ENCODE measurements at regions not wholly inside any gene's neighbourhood (a gene's known extent, or its start where the extent isn't known, plus 50 kb on each side); places are given as distances from the start of the nearest gene placed in this dataset.

DNA sequence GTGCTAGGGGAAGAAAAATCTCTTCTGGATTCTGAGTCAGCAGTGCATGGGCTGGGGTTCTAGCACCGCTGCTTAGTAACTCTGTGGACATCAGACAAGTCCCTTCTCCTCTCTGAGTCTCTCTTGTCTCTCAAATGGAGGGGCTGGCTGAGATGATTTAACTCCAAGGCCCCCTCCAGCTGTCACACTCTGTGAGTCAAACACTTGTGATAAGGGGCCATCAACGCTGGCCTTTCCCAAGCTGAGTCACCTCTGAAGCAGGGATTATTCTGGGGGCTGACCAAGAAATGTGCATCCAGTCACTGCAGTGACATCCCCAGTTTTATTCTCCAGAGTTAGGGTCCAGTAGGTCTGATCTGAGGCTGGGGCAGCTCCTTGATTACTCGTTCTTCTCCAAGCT lies 110.4 kb upstream of the ZNF462 start:
- H3K27me3 ChIP-seq, result no peaks in the 10 kb centered on the region
- no peaks in the 10 kb centered on the region for H3K9me3 ChIP-seq
- TF ChIP-seq, protein P1, sequence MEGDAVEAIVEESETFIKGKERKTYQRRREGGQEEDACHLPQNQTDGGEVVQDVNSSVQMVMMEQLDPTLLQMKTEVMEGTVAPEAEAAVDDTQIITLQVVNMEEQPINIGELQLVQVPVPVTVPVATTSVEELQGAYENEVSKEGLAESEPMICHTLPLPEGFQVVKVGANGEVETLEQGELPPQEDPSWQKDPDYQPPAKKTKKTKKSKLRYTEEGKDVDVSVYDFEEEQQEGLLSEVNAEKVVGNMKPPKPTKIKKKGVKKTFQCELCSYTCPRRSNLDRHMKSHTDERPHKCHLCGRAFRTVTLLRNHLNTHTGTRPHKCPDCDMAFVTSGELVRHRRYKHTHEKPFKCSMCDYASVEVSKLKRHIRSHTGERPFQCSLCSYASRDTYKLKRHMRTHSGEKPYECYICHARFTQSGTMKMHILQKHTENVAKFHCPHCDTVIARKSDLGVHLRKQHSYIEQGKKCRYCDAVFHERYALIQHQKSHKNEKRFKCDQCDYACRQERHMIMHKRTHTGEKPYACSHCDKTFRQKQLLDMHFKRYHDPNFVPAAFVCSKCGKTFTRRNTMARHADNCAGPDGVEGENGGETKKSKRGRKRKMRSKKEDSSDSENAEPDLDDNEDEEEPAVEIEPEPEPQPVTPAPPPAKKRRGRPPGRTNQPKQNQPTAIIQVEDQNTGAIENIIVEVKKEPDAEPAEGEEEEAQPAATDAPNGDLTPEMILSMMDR (IDR thresholded peaks at IDR 0.05), result no peak
- TF ChIP-seq POLR2A (IDR thresholded peaks at IDR 0.05), result no peak
- H3K27ac ChIP-seq, result no peak overlapping the region
- no peak overlapping the region for H3K4me3 ChIP-seq
- DNase-seq, result no peak
- peaks cover 0 to 7% (median 0%) of the 10 kb centered on the region in 4 donors for H3K4me1 ChIP-seq
- H3K36me3 ChIP-seq, result no peaks in the 10 kb centered on the region

DNA sequence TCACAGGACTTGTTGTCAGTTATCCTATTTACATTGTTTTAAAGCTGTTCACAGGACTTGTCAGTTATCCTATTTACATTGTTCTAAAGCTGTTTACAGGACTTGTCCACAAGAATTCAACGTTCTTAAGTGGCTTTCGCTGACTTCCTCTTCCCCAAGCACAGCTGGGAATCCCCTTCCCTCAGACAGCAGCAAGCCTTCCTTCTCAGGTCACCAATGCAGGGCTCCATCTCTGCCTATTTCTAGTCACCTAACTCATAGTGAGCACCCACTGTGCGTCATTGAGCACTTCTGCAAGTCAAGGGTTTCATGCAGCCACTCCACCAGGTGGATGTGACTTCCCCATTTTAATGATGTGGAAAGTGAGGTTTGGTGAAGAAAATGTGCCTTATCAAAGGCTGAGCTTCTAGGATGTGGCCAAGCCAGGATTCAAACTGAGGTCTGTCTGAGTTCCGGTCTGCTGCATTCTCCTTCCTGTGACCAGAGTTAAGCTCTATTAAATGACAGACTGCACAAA lies 109.8 kb upstream of the ZNF462 start:
- Histone ChIP-seq H3K36me3 (no peaks in the 10 kb centered on the region), H3K27ac (no peak overlapping the region), H3K4me3 (no peak overlapping the region), H3K27me3 (no peaks in the 10 kb centered on the region), H3K4me1 (peaks cover 0 to 7% (median 0%) of the 10 kb centered on the region in 4 donors), H3K9me3 (no peaks in the 10 kb centered on the region)
- TF ChIP-seq POLR2A (IDR thresholded peaks at IDR 0.05), result no peak
- DNase-seq, result no peak

DNA sequence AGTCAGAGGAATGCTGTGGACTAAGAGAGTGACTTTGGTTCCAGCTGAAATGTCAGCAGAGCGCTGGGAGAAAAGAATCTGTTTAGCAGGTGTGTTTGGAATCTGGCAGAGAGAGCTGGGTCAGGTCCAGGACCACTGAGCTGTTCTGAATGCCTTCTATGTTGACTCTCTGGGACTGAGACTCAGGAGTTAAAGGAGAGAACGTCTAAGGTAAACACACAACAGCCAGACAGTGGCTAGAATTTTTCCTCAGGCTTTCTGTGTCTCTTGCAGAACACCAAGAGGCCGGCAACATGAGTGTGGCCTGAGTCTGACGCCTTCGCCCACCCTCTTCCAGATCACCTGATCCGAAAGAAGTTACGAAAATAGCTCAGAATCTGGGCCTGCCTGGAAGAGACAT lies 107.2 kb upstream of the ZNF462 start:
- Histone ChIP-seq H3K9me3 (no peaks in the 10 kb centered on the region), H3K4me1 (peaks cover 0 to 7% (median 0%) of the 10 kb centered on the region in 4 donors), H3K4me3 (no peak overlapping the region), H3K27me3 (no peaks in the 10 kb centered on the region), H3K27ac (no peak overlapping the region), H3K36me3 (no peaks in the 10 kb centered on the region)
- no peak for DNase-seq
- no peak for TF ChIP-seq POLR2A (IDR thresholded peaks at IDR 0.05)
- TF ChIP-seq, protein P1 (IDR thresholded peaks at IDR 0.05), result no peak

DNA sequence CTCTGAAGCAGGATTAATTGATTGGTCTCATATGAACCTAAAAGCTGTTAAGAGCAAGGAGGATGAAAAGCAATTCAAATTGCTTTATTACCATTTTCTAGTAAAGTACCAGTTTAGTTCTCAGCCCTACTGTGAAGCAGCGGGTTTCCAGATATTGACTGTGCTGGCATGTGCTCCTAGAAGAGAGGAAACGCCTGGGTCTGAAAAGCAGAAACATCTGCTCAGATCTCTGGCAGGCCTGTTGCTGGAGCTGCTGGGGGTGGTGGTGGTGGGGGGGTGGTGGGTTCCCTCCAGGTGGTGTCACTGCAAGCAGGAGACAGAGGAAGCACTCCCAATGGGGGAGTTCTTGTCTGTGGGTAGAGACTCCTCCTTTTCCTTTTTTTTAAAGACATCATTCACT lies 105.5 kb upstream of the ZNF462 start:
- DNase-seq, result no peak
- Histone ChIP-seq H3K4me1 (peaks cover 0 to 7% (median 0%) of the 10 kb centered on the region in 4 donors), H3K27me3 (no peaks in the 10 kb centered on the region), H3K27ac (no peak overlapping the region), H3K4me3 (no peak overlapping the region), H3K9me3 (no peaks in the 10 kb centered on the region), H3K36me3 (no peaks in the 10 kb centered on the region)
- TF ChIP-seq POLR2A (IDR thresholded peaks at IDR 0.05), result no peak
- TF ChIP-seq, protein P1 (IDR thresholded peaks at IDR 0.05), result no peak

DNA sequence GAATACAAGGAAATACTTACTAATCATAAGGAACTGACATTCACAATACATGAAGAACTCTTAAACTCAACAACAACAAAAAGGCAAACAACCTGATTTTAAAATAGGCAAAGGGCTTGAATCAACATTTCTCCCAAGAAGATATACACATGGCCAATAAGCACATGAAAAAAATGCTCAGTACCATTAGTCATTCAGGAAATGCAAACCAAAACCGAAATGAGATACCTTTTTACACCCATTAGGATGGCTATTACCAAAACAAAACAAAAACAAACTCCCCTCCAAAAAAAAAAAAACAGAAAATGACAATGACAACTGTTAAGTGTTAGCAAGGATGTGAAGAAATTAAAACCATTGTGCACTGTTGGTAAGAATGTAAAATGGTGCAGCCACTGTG lies 104.1 kb upstream of the ZNF462 start:
- no peak for TF ChIP-seq POLR2A (IDR thresholded peaks at IDR 0.05)
- TF ChIP-seq, protein P1 (IDR thresholded peaks at IDR 0.05), result no peak
- H3K27ac ChIP-seq, result no peak overlapping the region
- no peak for DNase-seq
- no peak overlapping the region for H3K4me3 ChIP-seq
- H3K9me3 ChIP-seq, result no peaks in the 10 kb centered on the region
- no peaks in the 10 kb centered on the region for H3K27me3 ChIP-seq
- H3K4me1 ChIP-seq, result no peaks in the 10 kb centered on the region
- no peaks in the 10 kb centered on the region for H3K36me3 ChIP-seq

DNA sequence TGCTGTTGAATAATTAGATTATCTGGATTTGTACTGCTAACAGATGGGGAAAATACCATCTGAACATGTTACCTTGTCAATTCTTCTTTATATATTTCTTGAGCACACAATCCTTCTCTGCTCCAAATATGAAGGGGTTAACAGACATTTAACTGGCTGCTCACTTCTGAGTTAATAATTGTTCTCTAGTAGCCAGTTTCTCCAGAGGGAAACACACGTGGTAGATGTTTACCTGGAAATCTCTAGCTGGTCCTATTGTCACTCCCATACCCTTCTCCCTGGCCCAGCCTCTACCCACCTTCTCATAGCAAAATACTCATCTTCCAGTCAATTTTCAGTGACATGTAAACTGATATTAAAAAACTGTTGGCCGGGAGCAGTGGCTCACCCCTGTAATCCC lies 101.5 kb upstream of the ZNF462 start:
- H3K4me3 ChIP-seq, result no peak overlapping the region
- no peak overlapping the region for H3K27ac ChIP-seq
- no peak for DNase-seq
- no peaks in the 10 kb centered on the region for H3K36me3 ChIP-seq
- H3K4me1 ChIP-seq, result no peaks in the 10 kb centered on the region
- no peaks in the 10 kb centered on the region for H3K9me3 ChIP-seq
- TF ChIP-seq, protein P1 (IDR thresholded peaks at IDR 0.05), result no peak
- no peak for TF ChIP-seq POLR2A (IDR thresholded peaks at IDR 0.05)
- H3K27me3 ChIP-seq, result no peaks in the 10 kb centered on the region

Data from Peyer's patch (tissue), 4 donors.